Loucy (cell line): ENCODE measurements at regions not wholly inside any gene's neighbourhood (a gene's known extent, or its start where the extent isn't known, plus 50 kb on each side); places are given as distances from the start of the nearest gene placed in this dataset.

ENCODE experiments used
- H2AFZ ChIP-seq: fragments of 200-600 bp; sonication (generic); 2 replicates; pipeline ENCODE4 v1.6.0; 2016; ENCODE audit warnings: antibody characterized with exemption, mild to moderate bottlenecking, low read length, moderate library complexity
- H3F3A ChIP-seq: fragments of 200-600 bp; 2 replicates; pipeline ENCODE4 v1.6.0; 2016; ENCODE audit warnings: antibody characterized with exemption, low read depth, mild to moderate bottlenecking
- H3K27me3 ChIP-seq: fragments of 200-600 bp; sonication (generic); 2 replicates; pipeline ENCODE4 v1.6.1; 2014; ENCODE audit warnings: low read length, mild to moderate bottlenecking; ENCODE audit not compliant: insufficient read depth, poor library complexity, severe bottlenecking
- H3K36me3 ChIP-seq: fragments of 200-600 bp; sonication (generic); 2 replicates; pipeline ENCODE4 v1.6.1; 2016; ENCODE audit warnings: low read length; ENCODE audit not compliant: insufficient read depth
- H3K4me1 ChIP-seq: fragments of 200-600 bp; sonication (generic); 2 replicates; pipeline ENCODE4 v1.5.1; 2014; ENCODE audit warnings: low read length, mild to moderate bottlenecking; ENCODE audit not compliant: insufficient read depth, poor library complexity, severe bottlenecking
- H3K4me2 ChIP-seq: fragments of 200-600 bp; sonication (generic); 2 replicates; pipeline ENCODE4 v1.6.0; 2014; ENCODE audit warnings: antibody characterized with exemption, low read length, low read depth, mild to moderate bottlenecking; ENCODE audit not compliant: poor library complexity, severe bottlenecking
- H3K4me3 ChIP-seq: fragments of 200-600 bp; sonication (generic); 2 replicates; pipeline ENCODE4 v1.5.1; 2014; ENCODE audit warnings: low read length, mild to moderate bottlenecking, mixed read lengths; ENCODE audit not compliant: poor library complexity, severe bottlenecking
- H3K79me2 ChIP-seq: fragments of 200-600 bp; sonication (generic); 2 replicates; pipeline ENCODE4 v1.6.1; 2014; ENCODE audit warnings: low read length; ENCODE audit not compliant: insufficient read depth
- H3K9ac ChIP-seq: fragments of 200-600 bp; sonication (generic); 2 replicates; pipeline ENCODE4 v1.6.0; 2014; ENCODE audit warnings: mild to moderate bottlenecking, low read depth, low read length, moderate library complexity; ENCODE audit not compliant: poor library complexity, severe bottlenecking
- H3K9me2 ChIP-seq: fragments of 200-600 bp; sonication (generic); replicated peaks from 2 replicates; pipeline ENCODE4 v1.6.1; 2016; ENCODE audit warnings: low read depth, low read length, mixed read lengths
- H3K9me3 ChIP-seq: fragments of 200-600 bp; sonication (generic); 2 replicates; pipeline ENCODE4 v1.6.1; 2014; ENCODE audit warnings: mild to moderate bottlenecking, antibody characterized with exemption, low read length, low read depth; ENCODE audit not compliant: insufficient read depth
- H4K20me1 ChIP-seq: fragments of 200-600 bp; sonication (generic); 2 replicates; pipeline ENCODE4 v1.6.0; 2014; ENCODE audit warnings: antibody characterized with exemption, low read length, mild to moderate bottlenecking; ENCODE audit not compliant: insufficient read depth, poor library complexity, severe bottlenecking
- EZH2phosphoT487 ChIP-seq: fragments of 200-600 bp; IDR thresholded peaks from 2 replicates; pipeline ENCODE4 v1.6.1; 2018; ENCODE audit warnings: antibody characterized with exemption, mild to moderate bottlenecking, moderate library complexity, borderline replicate concordance
- TF ChIP-seq, protein P1 (sequence below): fragments of 200-600 bp; sonication (generic); conservative IDR thresholded peaks from 2 replicates; pipeline ENCODE4 v1.5.1; 2014; ENCODE audit warnings: mild to moderate bottlenecking, antibody characterized with exemption, low read length

DNA sequence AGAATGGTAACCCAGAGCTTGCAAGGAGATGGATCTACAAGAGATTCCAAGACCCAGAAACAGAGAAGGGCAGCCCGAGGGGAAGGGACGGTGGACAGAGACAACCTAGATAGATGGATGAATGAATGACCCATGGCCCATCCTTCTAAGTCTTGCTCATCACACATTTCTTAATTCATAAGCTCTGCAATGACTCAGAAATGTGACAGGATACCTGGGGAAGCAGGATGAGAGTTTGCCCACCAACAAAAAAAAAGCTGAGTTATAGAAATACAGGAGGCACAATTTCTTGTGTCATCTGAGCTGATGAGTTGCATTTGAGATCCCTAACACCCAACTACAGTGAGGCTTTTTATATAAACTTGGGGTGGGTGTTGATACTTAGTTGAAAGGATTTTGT, 76.6 kb downstream of the CNTN3 start:
- Histone ChIP-seq H3K9ac (no peak overlapping the region), H3K4me2 (no peak overlapping the region), H3F3A (no peaks in the 10 kb centered on the region), H3K79me2 (no peaks in the 10 kb centered on the region), H3K9me2 (no peaks in the 10 kb centered on the region), H3K9me3 (no peaks in the 10 kb centered on the region), H3K4me1 (no peaks in the 10 kb centered on the region), H3K27me3 (no peaks in the 10 kb centered on the region), H4K20me1 (no peaks in the 10 kb centered on the region), H3K36me3 (no peaks in the 10 kb centered on the region), H2AFZ (no peak overlapping the region), H3K4me3 (no peak overlapping the region)
- TF ChIP-seq, protein P1, sequence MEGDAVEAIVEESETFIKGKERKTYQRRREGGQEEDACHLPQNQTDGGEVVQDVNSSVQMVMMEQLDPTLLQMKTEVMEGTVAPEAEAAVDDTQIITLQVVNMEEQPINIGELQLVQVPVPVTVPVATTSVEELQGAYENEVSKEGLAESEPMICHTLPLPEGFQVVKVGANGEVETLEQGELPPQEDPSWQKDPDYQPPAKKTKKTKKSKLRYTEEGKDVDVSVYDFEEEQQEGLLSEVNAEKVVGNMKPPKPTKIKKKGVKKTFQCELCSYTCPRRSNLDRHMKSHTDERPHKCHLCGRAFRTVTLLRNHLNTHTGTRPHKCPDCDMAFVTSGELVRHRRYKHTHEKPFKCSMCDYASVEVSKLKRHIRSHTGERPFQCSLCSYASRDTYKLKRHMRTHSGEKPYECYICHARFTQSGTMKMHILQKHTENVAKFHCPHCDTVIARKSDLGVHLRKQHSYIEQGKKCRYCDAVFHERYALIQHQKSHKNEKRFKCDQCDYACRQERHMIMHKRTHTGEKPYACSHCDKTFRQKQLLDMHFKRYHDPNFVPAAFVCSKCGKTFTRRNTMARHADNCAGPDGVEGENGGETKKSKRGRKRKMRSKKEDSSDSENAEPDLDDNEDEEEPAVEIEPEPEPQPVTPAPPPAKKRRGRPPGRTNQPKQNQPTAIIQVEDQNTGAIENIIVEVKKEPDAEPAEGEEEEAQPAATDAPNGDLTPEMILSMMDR: no peak
- no peak for TF ChIP-seq EZH2phosphoT487

DNA sequence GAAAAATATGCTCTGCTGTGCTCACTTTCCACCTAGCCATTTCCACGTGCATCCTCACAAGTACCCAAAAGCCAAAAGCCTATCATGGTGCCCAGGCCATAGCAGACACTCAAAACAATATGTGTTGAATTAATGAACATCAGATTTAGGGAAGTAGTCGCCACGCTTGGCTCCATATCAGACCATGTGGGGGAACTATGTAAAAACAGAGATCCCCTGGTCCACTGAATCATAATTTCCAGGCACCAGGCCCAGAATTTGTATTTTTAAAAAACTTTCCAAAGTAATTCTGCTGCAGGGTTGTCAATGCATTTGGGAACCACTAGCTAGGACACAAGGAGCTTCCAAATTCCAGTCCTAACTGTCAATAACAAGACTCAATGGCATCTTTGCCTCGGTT, 77.3 kb downstream of the CNTN3 start:
- H3K27me3 ChIP-seq: no peaks in the 10 kb centered on the region
- H4K20me1 ChIP-seq: no peaks in the 10 kb centered on the region
- H3K4me1 ChIP-seq: no peaks in the 10 kb centered on the region
- no peak overlapping the region for H2AFZ ChIP-seq
- H3K79me2 ChIP-seq: no peaks in the 10 kb centered on the region
- H3K9me3 ChIP-seq: no peaks in the 10 kb centered on the region
- no peak overlapping the region for H3K4me2 ChIP-seq
- H3F3A ChIP-seq: no peaks in the 10 kb centered on the region
- TF ChIP-seq, protein P1: no peak
- TF ChIP-seq EZH2phosphoT487: no peak
- no peak overlapping the region for H3K4me3 ChIP-seq
- no peaks in the 10 kb centered on the region for H3K36me3 ChIP-seq
- H3K9ac ChIP-seq: no peak overlapping the region
- H3K9me2 ChIP-seq: no peaks in the 10 kb centered on the region

DNA sequence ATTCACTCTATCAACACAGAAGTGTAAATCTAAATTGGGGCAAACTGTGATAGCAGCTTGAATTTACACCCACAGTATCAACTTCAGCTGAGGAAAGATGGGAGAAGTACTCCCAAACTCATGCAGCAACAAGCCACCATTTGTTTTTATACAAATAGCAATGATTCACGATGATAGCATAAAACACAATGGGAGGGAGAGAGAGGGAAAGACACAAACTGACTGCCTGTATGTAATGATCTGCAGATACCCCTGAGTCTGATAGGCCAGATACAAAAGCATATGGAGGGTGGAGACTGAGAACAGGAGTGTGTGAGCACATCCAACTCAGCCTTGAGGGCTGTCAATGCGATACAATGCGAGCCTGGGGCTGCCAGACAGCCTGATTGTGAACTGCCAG, 79.2 kb downstream of the CNTN3 start:
- H3K27me3 ChIP-seq: no peaks in the 10 kb centered on the region
- no peak overlapping the region for H3K9ac ChIP-seq
- H3K9me3 ChIP-seq: no peaks in the 10 kb centered on the region
- H3F3A ChIP-seq: no peaks in the 10 kb centered on the region
- H3K36me3 ChIP-seq: no peaks in the 10 kb centered on the region
- no peak overlapping the region for H2AFZ ChIP-seq
- H3K9me2 ChIP-seq: no peaks in the 10 kb centered on the region
- no peaks in the 10 kb centered on the region for H3K79me2 ChIP-seq
- TF ChIP-seq, protein P1: no peak
- no peak for TF ChIP-seq EZH2phosphoT487
- no peak overlapping the region for H3K4me3 ChIP-seq
- no peaks in the 10 kb centered on the region for H3K4me1 ChIP-seq
- H3K4me2 ChIP-seq: no peak overlapping the region
- no peaks in the 10 kb centered on the region for H4K20me1 ChIP-seq
